Hepatocyte (in vitro differentiated cells): ENCODE measurements at regions not wholly inside any gene's neighbourhood (a gene's known extent, or its start where the extent isn't known, plus 50 kb on each side); places are given as distances from the start of the nearest gene placed in this dataset.

Experiments used
- EZH2 ChIP-seq: fragments of 200-600 bp; sonication (generic); IDR thresholded peaks from 2 replicates; pipeline ENCODE4 v1.6.1; 2016; ENCODE audit warnings: antibody characterized with exemption, mild to moderate bottlenecking, borderline replicate concordance
- TF ChIP-seq, protein P1 (sequence below): fragments of 200-600 bp; sonication (generic); IDR thresholded peaks from 2 replicates; pipeline ENCODE4 v1.5.1; 2016; ENCODE audit warnings: antibody characterized with exemption, mild to moderate bottlenecking; ENCODE audit not compliant: poor library complexity

GRCh38 chr1:82589588-82589987 lies 788.9 kb downstream of the ADGRL2 start:
- no peak for TF ChIP-seq EZH2
- TF ChIP-seq, protein P1, sequence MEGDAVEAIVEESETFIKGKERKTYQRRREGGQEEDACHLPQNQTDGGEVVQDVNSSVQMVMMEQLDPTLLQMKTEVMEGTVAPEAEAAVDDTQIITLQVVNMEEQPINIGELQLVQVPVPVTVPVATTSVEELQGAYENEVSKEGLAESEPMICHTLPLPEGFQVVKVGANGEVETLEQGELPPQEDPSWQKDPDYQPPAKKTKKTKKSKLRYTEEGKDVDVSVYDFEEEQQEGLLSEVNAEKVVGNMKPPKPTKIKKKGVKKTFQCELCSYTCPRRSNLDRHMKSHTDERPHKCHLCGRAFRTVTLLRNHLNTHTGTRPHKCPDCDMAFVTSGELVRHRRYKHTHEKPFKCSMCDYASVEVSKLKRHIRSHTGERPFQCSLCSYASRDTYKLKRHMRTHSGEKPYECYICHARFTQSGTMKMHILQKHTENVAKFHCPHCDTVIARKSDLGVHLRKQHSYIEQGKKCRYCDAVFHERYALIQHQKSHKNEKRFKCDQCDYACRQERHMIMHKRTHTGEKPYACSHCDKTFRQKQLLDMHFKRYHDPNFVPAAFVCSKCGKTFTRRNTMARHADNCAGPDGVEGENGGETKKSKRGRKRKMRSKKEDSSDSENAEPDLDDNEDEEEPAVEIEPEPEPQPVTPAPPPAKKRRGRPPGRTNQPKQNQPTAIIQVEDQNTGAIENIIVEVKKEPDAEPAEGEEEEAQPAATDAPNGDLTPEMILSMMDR: no peak
